ENCODE measurements at regions not wholly inside any gene's neighbourhood (a gene's known extent, or its start where the extent isn't known, plus 50 kb on each side); places are given as distances from the start of the nearest gene placed in this dataset.

- TF ChIP-seq CTCF (IDR thresholded peaks at IDR 0.05; ENCODE audit: insufficient read depth, low read depth, low read length) (no peak), EZH2 (IDR thresholded peaks at IDR 0.05; ENCODE audit: insufficient read depth, low read length) (no peak)
Measured at GRCh38 chr2:217467331-217467730, 535.5 kb downstream of the TNS1 start.
